ENCODE measurements at regions not wholly inside any gene's neighbourhood (a gene's known extent, or its start where the extent isn't known, plus 50 kb on each side); places are given as distances from the start of the nearest gene placed in this dataset.
"Not testable (repeated sequence)": the region's sequence is repeated elsewhere in the genome, so short reads cannot be mapped to it uniquely, and the experiment has no call there.

- TF ChIP-seq EZH2phosphoT487 (IDR thresholded peaks at IDR 0.05; ENCODE audit: low read length) (no peak), EZH2 (optimal IDR thresholded peaks at IDR 0.05; ENCODE audit: low read depth, low read length) (no peak), CTCF (IDR thresholded peaks at IDR 0.05; ENCODE audit: low read length) (no peak)
- Histone ChIP-seq H3K27me3 (replicated peaks; ENCODE audit: insufficient read depth, low read length) (no peaks in the 10 kb centered on the region), H3K4me3 (ENCODE audit: low read length) (no peak overlapping the region), H3K4me2 (ENCODE audit: low read depth, low read length) (no peak overlapping the region), H2AFZ (ENCODE audit: low read length) (no peak overlapping the region), H3K36me3 (replicated peaks; ENCODE audit: insufficient read depth, low read length) (no peaks in the 10 kb centered on the region), H3K9ac (ENCODE audit: low read length) (no peak overlapping the region), H3K79me2 (ENCODE audit: low read length) (no peaks in the 10 kb centered on the region), H3F3A (ENCODE audit: insufficient read depth, low read length) (no peaks in the 10 kb centered on the region), H4K20me1 (ENCODE audit: insufficient read depth, low read length) (no peaks in the 10 kb centered on the region), H3K27ac (ENCODE audit: low read length) (no peak overlapping the region), H3K9me2 (replicated peaks; ENCODE audit: insufficient read depth, low read length) (no peaks in the 10 kb centered on the region), H3K9me3 (replicated peaks; ENCODE audit: insufficient read depth, low read length) (no peaks in the 10 kb centered on the region), H3K4me1 (ENCODE audit: low read length) (no peaks in the 10 kb centered on the region)
- DNase-seq: no peak
Measured at GRCh38 chr3:5698851-5699250, 511.3 kb downstream of the EDEM1 start.

GRCh38 chr3:5699313-5699712 is 511.8 kb downstream of the EDEM1 start:
- no peak for TF ChIP-seq EZH2 (optimal IDR thresholded peaks at IDR 0.05; ENCODE audit: low read depth, low read length)
- no peak for TF ChIP-seq EZH2phosphoT487 (IDR thresholded peaks at IDR 0.05; ENCODE audit: low read length)
- TF ChIP-seq CTCF (IDR thresholded peaks at IDR 0.05; ENCODE audit: low read length): no peak
- no peak overlapping the region for H3K4me2 ChIP-seq (ENCODE audit: low read depth, low read length)
- no peak for DNase-seq
- no peaks in the 10 kb centered on the region for H3K27me3 ChIP-seq (replicated peaks; ENCODE audit: insufficient read depth, low read length)
- H3K4me3 ChIP-seq (ENCODE audit: low read length): no peak overlapping the region
- H3K9ac ChIP-seq (ENCODE audit: low read length): no peak overlapping the region
- H3K79me2 ChIP-seq (ENCODE audit: low read length): no peaks in the 10 kb centered on the region
- no peaks in the 10 kb centered on the region for H4K20me1 ChIP-seq (ENCODE audit: insufficient read depth, low read length)
- no peaks in the 10 kb centered on the region for H3K4me1 ChIP-seq (ENCODE audit: low read length)
- no peaks in the 10 kb centered on the region for H3K36me3 ChIP-seq (replicated peaks; ENCODE audit: insufficient read depth, low read length)
- no peaks in the 10 kb centered on the region for H3K9me2 ChIP-seq (replicated peaks; ENCODE audit: insufficient read depth, low read length)
- no peaks in the 10 kb centered on the region for H3K9me3 ChIP-seq (replicated peaks; ENCODE audit: insufficient read depth, low read length)
- H3K27ac ChIP-seq (ENCODE audit: low read length): no peak overlapping the region
- H2AFZ ChIP-seq (ENCODE audit: low read length): no peak overlapping the region
- no peaks in the 10 kb centered on the region for H3F3A ChIP-seq (ENCODE audit: insufficient read depth, low read length)

GRCh38 chr3:5699811-5700210 is 512.3 kb downstream of the EDEM1 start:
- no peak for TF ChIP-seq CTCF (IDR thresholded peaks at IDR 0.05; ENCODE audit: low read length)
- no peak for TF ChIP-seq EZH2phosphoT487 (IDR thresholded peaks at IDR 0.05; ENCODE audit: low read length)
- no peak for TF ChIP-seq EZH2 (optimal IDR thresholded peaks at IDR 0.05; ENCODE audit: low read depth, low read length)
- Histone ChIP-seq H3K36me3 (replicated peaks; ENCODE audit: insufficient read depth, low read length) (no peaks in the 10 kb centered on the region), H3K9ac (ENCODE audit: low read length) (no peak overlapping the region), H3K4me3 (ENCODE audit: low read length) (no peak overlapping the region), H3F3A (ENCODE audit: insufficient read depth, low read length) (no peaks in the 10 kb centered on the region), H2AFZ (ENCODE audit: low read length) (no peak overlapping the region), H3K79me2 (ENCODE audit: low read length) (no peaks in the 10 kb centered on the region), H3K27ac (ENCODE audit: low read length) (no peak overlapping the region), H4K20me1 (ENCODE audit: insufficient read depth, low read length) (no peaks in the 10 kb centered on the region), H3K9me2 (replicated peaks; ENCODE audit: insufficient read depth, low read length) (no peaks in the 10 kb centered on the region), H3K27me3 (replicated peaks; ENCODE audit: insufficient read depth, low read length) (no peaks in the 10 kb centered on the region), H3K9me3 (replicated peaks; ENCODE audit: insufficient read depth, low read length) (no peaks in the 10 kb centered on the region), H3K4me2 (ENCODE audit: low read depth, low read length) (no peak overlapping the region), H3K4me1 (ENCODE audit: low read length) (no peaks in the 10 kb centered on the region)
- no peak for DNase-seq

GRCh38 chr3:5701005-5701404 is 513.5 kb downstream of the EDEM1 start:
- H4K20me1 ChIP-seq (ENCODE audit: insufficient read depth, low read length); H3K4me3 ChIP-seq (ENCODE audit: low read length); H3F3A ChIP-seq (ENCODE audit: insufficient read depth, low read length); H3K79me2 ChIP-seq (ENCODE audit: low read length); DNase-seq; H3K9ac ChIP-seq (ENCODE audit: low read length); H3K4me1 ChIP-seq (ENCODE audit: low read length); H3K27me3 ChIP-seq (replicated peaks; ENCODE audit: insufficient read depth, low read length); H3K4me2 ChIP-seq (ENCODE audit: low read depth, low read length); H3K9me3 ChIP-seq (replicated peaks; ENCODE audit: insufficient read depth, low read length); H3K9me2 ChIP-seq (replicated peaks; ENCODE audit: insufficient read depth, low read length); H2AFZ ChIP-seq (ENCODE audit: low read length); H3K36me3 ChIP-seq (replicated peaks; ENCODE audit: insufficient read depth, low read length); H3K27ac ChIP-seq (ENCODE audit: low read length): not testable (repeated sequence)
